ENCODE measurements at regions not wholly inside any gene's neighbourhood (a gene's known extent, or its start where the extent isn't known, plus 50 kb on each side); places are given as distances from the start of the nearest gene placed in this dataset.

DNA sequence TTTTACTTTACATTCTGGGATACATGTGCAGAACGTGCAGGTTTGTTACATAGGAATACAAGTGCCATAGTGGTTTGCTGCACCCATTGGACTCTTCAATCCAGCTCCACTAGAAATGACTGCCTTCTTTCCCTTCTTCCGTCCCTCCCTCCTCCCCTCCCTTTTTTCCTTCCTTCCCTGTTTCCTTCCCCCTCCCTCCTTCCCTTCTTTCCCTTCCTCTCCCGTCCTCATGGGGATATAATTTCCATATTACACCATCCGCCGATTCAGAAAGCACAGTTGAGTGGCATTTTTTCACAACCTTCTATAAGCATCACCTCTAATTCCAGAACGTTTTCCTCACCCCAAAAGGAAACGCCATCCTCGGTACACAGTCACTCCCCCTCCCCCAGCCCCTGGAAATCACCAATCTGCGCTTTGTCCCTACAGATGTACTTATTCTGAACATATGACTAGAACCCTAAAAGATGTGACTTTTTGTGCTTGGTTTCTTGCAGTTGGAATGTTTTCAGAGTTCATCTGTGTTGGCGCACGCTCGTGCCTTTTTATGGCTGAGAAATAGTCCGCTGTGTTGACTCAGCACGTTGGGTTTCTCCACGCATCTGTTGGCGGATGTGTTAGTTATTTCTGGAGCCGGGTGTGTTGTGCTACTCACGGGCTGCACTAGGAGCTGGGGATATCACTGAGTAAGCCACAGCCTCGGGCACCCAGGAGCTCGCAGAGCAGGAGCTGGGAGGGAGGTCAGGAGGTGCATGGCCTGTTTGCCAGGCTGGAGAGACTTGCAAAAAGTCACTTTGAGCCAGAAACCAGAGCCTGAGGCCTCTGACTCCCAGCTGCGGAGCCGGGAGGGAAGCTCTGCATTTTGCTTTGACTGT lies 336.4 kb downstream of the SEC14L1 start:
- peak overlapping the region; percentile 27 for H2AFZ ChIP-seq (ENCODE audit: low read length)
- DNase-seq (peak; percentile 89), ATAC-seq (peak; percentile 84)
- H3K4me2 ChIP-seq (ENCODE audit: low read length) = peak overlapping the region; percentile 69
- H3K9me2 ChIP-seq (replicated peaks; ENCODE audit: low read length) = no peaks in the 10 kb centered on the region
- H3K9ac ChIP-seq (ENCODE audit: low read length) = peak overlapping the region; percentile 18; the same call in 1 of the 2 replicates
- intact Hi-C loops (cut with micrococcal nuclease) = loop anchor here (5.0 kb wide), 1 partner anchor 145 kb away; no protein-coding TSS in a partner anchor
- H3K79me2 ChIP-seq (ENCODE audit: low read length) = peaks cover 82% of the 10 kb centered on the region
- TF ChIP-seq, protein P1, sequence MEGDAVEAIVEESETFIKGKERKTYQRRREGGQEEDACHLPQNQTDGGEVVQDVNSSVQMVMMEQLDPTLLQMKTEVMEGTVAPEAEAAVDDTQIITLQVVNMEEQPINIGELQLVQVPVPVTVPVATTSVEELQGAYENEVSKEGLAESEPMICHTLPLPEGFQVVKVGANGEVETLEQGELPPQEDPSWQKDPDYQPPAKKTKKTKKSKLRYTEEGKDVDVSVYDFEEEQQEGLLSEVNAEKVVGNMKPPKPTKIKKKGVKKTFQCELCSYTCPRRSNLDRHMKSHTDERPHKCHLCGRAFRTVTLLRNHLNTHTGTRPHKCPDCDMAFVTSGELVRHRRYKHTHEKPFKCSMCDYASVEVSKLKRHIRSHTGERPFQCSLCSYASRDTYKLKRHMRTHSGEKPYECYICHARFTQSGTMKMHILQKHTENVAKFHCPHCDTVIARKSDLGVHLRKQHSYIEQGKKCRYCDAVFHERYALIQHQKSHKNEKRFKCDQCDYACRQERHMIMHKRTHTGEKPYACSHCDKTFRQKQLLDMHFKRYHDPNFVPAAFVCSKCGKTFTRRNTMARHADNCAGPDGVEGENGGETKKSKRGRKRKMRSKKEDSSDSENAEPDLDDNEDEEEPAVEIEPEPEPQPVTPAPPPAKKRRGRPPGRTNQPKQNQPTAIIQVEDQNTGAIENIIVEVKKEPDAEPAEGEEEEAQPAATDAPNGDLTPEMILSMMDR (conservative IDR thresholded peaks at IDR 0.05; ENCODE audit: low read depth, low read length) = no peak
- TF ChIP-seq EZH2 (IDR thresholded peaks at IDR 0.05; ENCODE audit: low read length, unreplicated experiment) (no peak), EZH2phosphoT487 (IDR thresholded peaks at IDR 0.05; ENCODE audit: borderline replicate concordance, low read length) (no peak)
- H3F3A ChIP-seq (ENCODE audit: low read length, unreplicated experiment) = peaks cover 6% of the 10 kb centered on the region
- H3K4me3 ChIP-seq (ENCODE audit: low read length) = peak overlapping the region; percentile 47
- H3K36me3 ChIP-seq (ENCODE audit: low read depth, low read length) = peaks cover 5% of the 10 kb centered on the region
- peak overlapping the region; percentile 75 for H3K27ac ChIP-seq (ENCODE audit: low read length)
- H4K20me1 ChIP-seq (ENCODE audit: low read length) = peaks cover 25% of the 10 kb centered on the region; the same call in 1 of the 2 replicates
- POLR2A ChIA-PET (ENCODE audit: unreplicated experiment) = interaction anchor here (0.6 kb wide), 1 partner anchor 1107 kb away, joined by 5 read pairs; no protein-coding TSS in a partner anchor
- CTCF ChIA-PET = interaction anchor here (0.6 to 0.8 kb wide), 2 partner anchors 8 to 47 kb away, joined by 3 to 7 read pairs; no protein-coding TSS in a partner anchor
- H3K4me1 ChIP-seq (ENCODE audit: insufficient read depth, low read length) = peaks cover 43% of the 10 kb centered on the region
- no peaks in the 10 kb centered on the region for H3K27me3 ChIP-seq (ENCODE audit: low read length)
- H3K9me3 ChIP-seq (ENCODE audit: low read length) = no peaks in the 10 kb centered on the region
- no TSS peak for BruUV-seq (replicated peaks)

DNA sequence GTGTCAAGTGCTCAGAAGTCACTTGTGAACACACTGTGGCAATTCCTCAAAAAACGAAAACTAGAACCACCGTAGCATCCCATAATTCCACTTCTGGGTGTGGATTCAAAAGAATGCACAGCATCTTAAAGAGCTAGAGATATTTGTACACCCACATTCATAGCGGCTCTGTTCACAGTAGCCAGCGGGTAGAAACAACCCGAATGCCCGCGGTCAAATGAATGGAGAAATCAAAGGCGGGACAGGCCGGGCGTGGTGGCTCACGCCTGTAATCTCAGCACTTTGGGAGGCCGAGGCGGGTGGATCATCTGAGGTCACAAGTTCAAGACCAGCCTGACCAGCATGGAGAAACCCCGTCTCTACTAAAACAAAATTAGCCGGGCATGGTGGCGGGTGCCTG lies 337.5 kb downstream of the SEC14L1 start:
- CTCF ChIA-PET = no interaction called here
- Histone ChIP-seq H3K4me3 (ENCODE audit: low read length) (no peak overlapping the region), H2AFZ (ENCODE audit: low read length) (no peak overlapping the region), H4K20me1 (ENCODE audit: low read length) (peaks cover 25% of the 10 kb centered on the region; the same call in 1 of the 2 replicates), H3K4me1 (ENCODE audit: insufficient read depth, low read length) (peaks cover 38% of the 10 kb centered on the region), H3K36me3 (ENCODE audit: low read depth, low read length) (peaks cover 16% of the 10 kb centered on the region), H3K27ac (ENCODE audit: low read length) (peak overlapping the region; percentile 75; the same call in 1 of the 2 replicates), H3K4me2 (ENCODE audit: low read length) (no peak overlapping the region), H3K9ac (ENCODE audit: low read length) (no peak overlapping the region), H3K79me2 (ENCODE audit: low read length) (peaks cover 81% of the 10 kb centered on the region), H3K27me3 (ENCODE audit: low read length) (no peaks in the 10 kb centered on the region), H3K9me3 (ENCODE audit: low read length) (no peaks in the 10 kb centered on the region), H3F3A (ENCODE audit: low read length, unreplicated experiment) (peaks cover 6% of the 10 kb centered on the region), H3K9me2 (replicated peaks; ENCODE audit: low read length) (no peaks in the 10 kb centered on the region)
- TF ChIP-seq EZH2phosphoT487 (IDR thresholded peaks at IDR 0.05; ENCODE audit: borderline replicate concordance, low read length) = no peak
- TF ChIP-seq EZH2 (IDR thresholded peaks at IDR 0.05; ENCODE audit: low read length, unreplicated experiment) = no peak
- TF ChIP-seq, protein P1 (conservative IDR thresholded peaks at IDR 0.05; ENCODE audit: low read depth, low read length) = no peak
- DNase-seq = no peak
- ATAC-seq = no peak
- no TSS peak for BruUV-seq (replicated peaks)
- POLR2A ChIA-PET (ENCODE audit: unreplicated experiment) = no interaction called here
- intact Hi-C loops (cut with micrococcal nuclease) = loop anchor here (5.0 kb wide), 1 partner anchor 146 kb away; no protein-coding TSS in a partner anchor

All from PC-3 (cell line).